ENCODE measurements at regions not wholly inside any gene's neighbourhood (a gene's known extent, or its start where the extent isn't known, plus 50 kb on each side); places are given as distances from the start of the nearest gene placed in this dataset.

GRCh38 chr6:19413323-19413722 lies 423.8 kb upstream of the ID4 start:
- ChIA-PET CTCF (ENCODE audit: low intra/inter-chr PET ratio) (no interaction called here), POLR2A (no interaction called here)
- in situ Hi-C loops (cut with MboI) = no loop called here
- 0% methylated on average over 3 of the region's 3 CpGs for WGBS (ENCODE audit: insufficient coverage, low coverage, missing lambda C conversion rate)
- Histone ChIP-seq H3K79me2 (ENCODE audit: control insufficient read depth, insufficient read depth, low read length) (no peaks in the 10 kb centered on the region), H3K9me1 (ENCODE audit: control insufficient read depth, insufficient read depth, low read length) (no peaks in the 10 kb centered on the region), H3K27ac (ENCODE audit: extremely low read depth, low read depth, low read length) (no peak overlapping the region), H3K4me3 (no peak overlapping the region), H3K27me3 (ENCODE audit: control insufficient read depth in 2 of 2, insufficient read depth in 2 of 2, low read length in 2 of 2) (no peaks in the 10 kb centered on the region), H3K9ac (ENCODE audit: insufficient read depth in 1 of 2, low read depth in 2 of 2, low read length in 2 of 2) (no peak overlapping the region), H3K4me2 (ENCODE audit: insufficient read depth, low read length) (no peak overlapping the region), H3K36me3 (ENCODE audit: control insufficient read depth, insufficient read depth, low read length) (no peaks in the 10 kb centered on the region), H3K4me1 (replicated peaks in 1 of 2; ENCODE audit: control insufficient read depth in 2 of 2, insufficient read depth in 2 of 2, low read length in 2 of 2) (no peaks in the 10 kb centered on the region), H4K20me1 (replicated peaks; ENCODE audit: control insufficient read depth, insufficient read depth, low read length) (no peaks in the 10 kb centered on the region), H2AFZ (ENCODE audit: low read depth, low read length) (no peak overlapping the region), H3K9me3 (replicated peaks; ENCODE audit: control insufficient read depth, insufficient read depth, low read depth, low read length) (no peaks in the 10 kb centered on the region; the same call in 1 of the 2 replicates)
- intact Hi-C loops (cut with micrococcal nuclease) = no loop called here
- FAIRE-seq = no peak
- no peak for TF ChIP-seq FOXK2 (conservative IDR thresholded peaks at IDR 0.05 in 1 of 2, IDR thresholded peaks at IDR 0.05 in 1 of 2; ENCODE audit: low read depth in 2 of 2)
- ATAC-seq = no peak
- DNase-seq (ENCODE audit: extremely low read depth in 1 of 4, low spot score in 3 of 4) = no peak
- no TSS peak for BruUV-seq (replicated peaks)

DNA sequence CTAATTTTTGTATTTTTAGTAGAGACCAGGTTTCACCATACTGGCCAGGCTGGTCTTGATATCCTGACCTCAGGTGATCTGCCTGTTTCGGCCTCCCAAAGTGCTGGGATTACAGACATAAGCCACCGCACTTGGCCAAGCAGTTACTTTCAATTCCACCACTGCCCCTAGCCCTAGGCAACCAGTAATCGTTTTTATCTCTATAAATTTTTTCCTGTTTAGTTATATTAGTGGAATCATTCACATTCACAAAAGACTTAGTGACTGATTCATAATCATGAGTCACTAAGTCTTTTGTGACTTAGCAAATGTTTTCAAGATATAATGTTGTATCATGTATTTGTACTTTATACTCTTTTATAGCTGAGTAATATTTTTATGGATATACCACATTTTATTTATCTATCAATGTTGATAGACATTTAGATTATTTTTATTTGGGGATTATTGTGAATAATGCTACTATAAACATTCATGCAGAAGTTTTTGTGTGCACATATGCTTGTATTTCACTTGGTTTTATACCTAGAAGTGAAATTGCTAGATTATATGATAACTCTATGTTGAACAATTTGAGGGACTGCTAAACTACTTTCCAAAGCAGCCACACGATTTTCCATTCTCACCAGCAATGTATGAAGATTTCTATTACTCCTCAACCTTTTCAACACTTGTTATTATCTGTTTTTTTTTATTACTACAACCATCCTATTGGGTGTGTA lies 421.4 kb upstream of the ID4 start:
- ChIA-PET CTCF (ENCODE audit: low intra/inter-chr PET ratio) (no interaction called here), POLR2A (no interaction called here)
- Histone ChIP-seq H3K79me2 (ENCODE audit: control insufficient read depth, insufficient read depth, low read length) (no peaks in the 10 kb centered on the region), H3K27ac (ENCODE audit: extremely low read depth, low read depth, low read length) (no peak overlapping the region), H3K4me2 (ENCODE audit: insufficient read depth, low read length) (no peak overlapping the region), H3K4me3 (no peak overlapping the region), H3K9me1 (ENCODE audit: control insufficient read depth, insufficient read depth, low read length) (no peaks in the 10 kb centered on the region), H4K20me1 (replicated peaks; ENCODE audit: control insufficient read depth, insufficient read depth, low read length) (no peaks in the 10 kb centered on the region), H3K9me3 (replicated peaks; ENCODE audit: control insufficient read depth, insufficient read depth, low read depth, low read length) (no peaks in the 10 kb centered on the region; the same call in 1 of the 2 replicates), H3K4me1 (replicated peaks in 1 of 2; ENCODE audit: control insufficient read depth in 2 of 2, insufficient read depth in 2 of 2, low read length in 2 of 2) (no peaks in the 10 kb centered on the region), H2AFZ (ENCODE audit: low read depth, low read length) (no peak overlapping the region), H3K27me3 (ENCODE audit: control insufficient read depth in 2 of 2, insufficient read depth in 2 of 2, low read length in 2 of 2) (no peaks in the 10 kb centered on the region), H3K9ac (ENCODE audit: insufficient read depth in 1 of 2, low read depth in 2 of 2, low read length in 2 of 2) (no peak overlapping the region), H3K36me3 (ENCODE audit: control insufficient read depth, insufficient read depth, low read length) (no peaks in the 10 kb centered on the region)
- in situ Hi-C loops (cut with MboI) (no loop called here), intact Hi-C loops (cut with micrococcal nuclease) (no loop called here)
- no peak for FAIRE-seq
- DNase-seq (ENCODE audit: extremely low read depth in 1 of 4, low spot score in 3 of 4) = no peak
- TF ChIP-seq NR3C1 (CRISPR knock-in tag; IDR thresholded peaks at IDR 0.05) (no peak), NFIX (CRISPR knock-in tag; IDR thresholded peaks at IDR 0.05; ENCODE audit: low read depth) (no peak), RBM25 (IDR thresholded peaks at IDR 0.05; ENCODE audit: low read depth, low read length, severe bottlenecking) (no peak), ZNF79 (CRISPR knock-in tag; IDR thresholded peaks at IDR 0.05; ENCODE audit: low read depth) (no peak), CREBBP (IDR thresholded peaks at IDR 0.05; ENCODE audit: low read depth, low read length) (no peak), CBFA2T2 (conservative IDR thresholded peaks at IDR 0.05) (no peak), RBM15 (IDR thresholded peaks at IDR 0.05; ENCODE audit: insufficient read depth, low read length) (no peak), RFX5 (IDR thresholded peaks at IDR 0.05; ENCODE audit: low read depth, low read length) (no peak), ZFX (CRISPR knock-in tag; IDR thresholded peaks at IDR 0.05) (no peak), ZNF785 (CRISPR knock-in tag; IDR thresholded peaks at IDR 0.05) (no peak), HDAC3 (IDR thresholded peaks at IDR 0.05; ENCODE audit: borderline replicate concordance, partially characterized antibody) (no peak), ZMIZ1 (IDR thresholded peaks at IDR 0.05; ENCODE audit: low read depth in 2 of 2, low read length in 2 of 2) (no peak)
- no peak for ATAC-seq
- 0% methylated on average over 4 of the region's 4 CpGs for WGBS (ENCODE audit: insufficient coverage, low coverage, missing lambda C conversion rate)
- no TSS peak for BruUV-seq (replicated peaks)
